Activated T-helper 9 cell treated with anti-CD3 and anti-CD28 coated beads, Interleukin-2, amount 50 U/mL, for 16 hours (primary cell): ENCODE measurements at regions not wholly inside any gene's neighbourhood (a gene's known extent, or its start where the extent isn't known, plus 50 kb on each side); places are given as distances from the start of the nearest gene placed in this dataset.
"Not testable (repeated sequence)": the region's sequence is repeated elsewhere in the genome, so short reads cannot be mapped to it uniquely, and the experiment has no call there.

Experiments
- DNase-seq: peaks from one replicate; pipeline ENCODE4 v3.0.0-alpha.2; 2020; ENCODE audit warnings: low read depth

GRCh38 chr11:134592391-134592990, 180.4 kb upstream of the B3GAT1 start:
- DNase-seq: no peak

GRCh38 chr11:134591338-134591737, 179.3 kb upstream of the B3GAT1 start:
- DNase-seq: no peak

- no peak for DNase-seq
These were observed 177.1 kb upstream of the B3GAT1 start for GRCh38 chr11:134589129-134589528.

- not testable (repeated sequence) for DNase-seq
These were observed 176.5 kb upstream of the B3GAT1 start for GRCh38 chr11:134588460-134589110.

- no peak for DNase-seq
These were observed 175.3 kb upstream of the B3GAT1 start for GRCh38 chr11:134587345-134587744.

GRCh38 chr11:134586726-134587125, 174.7 kb upstream of the B3GAT1 start:
- DNase-seq: no peak

- no peak for DNase-seq
These were observed 173.9 kb upstream of the B3GAT1 start for GRCh38 chr11:134585666-134586610.

- DNase-seq: no peak
These were observed 172.8 kb upstream of the B3GAT1 start for GRCh38 chr11:134584706-134585445.

- DNase-seq: no peak
These were observed 172.0 kb upstream of the B3GAT1 start for GRCh38 chr11:134584001-134584561.

- no peak for DNase-seq
These were observed 171.5 kb upstream of the B3GAT1 start for GRCh38 chr11:134583397-134583990.

GRCh38 chr11:134582770-134583095, 170.7 kb upstream of the B3GAT1 start:
- DNase-seq: no peak

GRCh38 chr11:134581966-134582769, 170.1 kb upstream of the B3GAT1 start:
- no peak for DNase-seq

- DNase-seq: no peak
These were observed 169.1 kb upstream of the B3GAT1 start for GRCh38 chr11:134581121-134581626.

- DNase-seq: no peak
These were observed 168.6 kb upstream of the B3GAT1 start for GRCh38 chr11:134580610-134580975.

GRCh38 chr11:134579724-134580609, 167.9 kb upstream of the B3GAT1 start:
- no peak for DNase-seq

GRCh38 chr11:134578807-134579723, 167.0 kb upstream of the B3GAT1 start:
- no peak for DNase-seq

GRCh38 chr11:134577751-134578395, 165.8 kb upstream of the B3GAT1 start:
- no peak for DNase-seq

- no peak for DNase-seq
These were observed 164.7 kb upstream of the B3GAT1 start for GRCh38 chr11:134576721-134577171.
